Panc1 (cell line): ENCODE measurements at regions not wholly inside any gene's neighbourhood (a gene's known extent, or its start where the extent isn't known, plus 50 kb on each side); places are given as distances from the start of the nearest gene placed in this dataset.
"Not testable (repeated sequence)": the region's sequence is repeated elsewhere in the genome, so short reads cannot be mapped to it uniquely, and the experiment has no call there.

ENCODE experiments used
- POLR2AphosphoS5 ChIP-seq: IDR thresholded peaks from 2 replicates; pipeline ENCODE4 v1.6.1; 2012; ENCODE audit warnings: mild to moderate bottlenecking, low read depth, low read length, moderate library complexity
- SIN3A ChIP-seq: IDR thresholded peaks from 2 replicates; pipeline ENCODE4 v1.6.1; 2012; ENCODE audit warnings: low read depth, mild to moderate bottlenecking, low read length, moderate library complexity, borderline replicate concordance; ENCODE audit not compliant: insufficient read depth
- TCF7L2 ChIP-seq: IDR thresholded peaks from 2 replicates; pipeline ENCODE4 v1.6.1; 2011; ENCODE audit warnings: mild to moderate bottlenecking, low read depth, low read length, inconsistent platforms
- TF ChIP-seq, protein P1 (sequence below): fragments of 450-650 bp; IDR thresholded peaks from 2 replicates; pipeline ENCODE4 v1.5.1; 2017; ENCODE audit warnings: mild to moderate bottlenecking
- TF ChIP-seq, protein P2 (sequence below), 2 experiments: IDR thresholded peaks; 2 replicates each; pipeline ENCODE4 v1.6.1; 2011 to 2012; ENCODE audit warnings: low read depth in 2 of 2, control low read depth in 1 of 2, low read length in 1 of 2, mild to moderate bottlenecking in 1 of 2, moderate library complexity in 1 of 2; ENCODE audit not compliant: insufficient read depth in 1 of 2

- TF ChIP-seq, protein P1, sequence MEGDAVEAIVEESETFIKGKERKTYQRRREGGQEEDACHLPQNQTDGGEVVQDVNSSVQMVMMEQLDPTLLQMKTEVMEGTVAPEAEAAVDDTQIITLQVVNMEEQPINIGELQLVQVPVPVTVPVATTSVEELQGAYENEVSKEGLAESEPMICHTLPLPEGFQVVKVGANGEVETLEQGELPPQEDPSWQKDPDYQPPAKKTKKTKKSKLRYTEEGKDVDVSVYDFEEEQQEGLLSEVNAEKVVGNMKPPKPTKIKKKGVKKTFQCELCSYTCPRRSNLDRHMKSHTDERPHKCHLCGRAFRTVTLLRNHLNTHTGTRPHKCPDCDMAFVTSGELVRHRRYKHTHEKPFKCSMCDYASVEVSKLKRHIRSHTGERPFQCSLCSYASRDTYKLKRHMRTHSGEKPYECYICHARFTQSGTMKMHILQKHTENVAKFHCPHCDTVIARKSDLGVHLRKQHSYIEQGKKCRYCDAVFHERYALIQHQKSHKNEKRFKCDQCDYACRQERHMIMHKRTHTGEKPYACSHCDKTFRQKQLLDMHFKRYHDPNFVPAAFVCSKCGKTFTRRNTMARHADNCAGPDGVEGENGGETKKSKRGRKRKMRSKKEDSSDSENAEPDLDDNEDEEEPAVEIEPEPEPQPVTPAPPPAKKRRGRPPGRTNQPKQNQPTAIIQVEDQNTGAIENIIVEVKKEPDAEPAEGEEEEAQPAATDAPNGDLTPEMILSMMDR = not testable (repeated sequence)
- not testable (repeated sequence) for TF ChIP-seq SIN3A, POLR2AphosphoS5, TCF7L2
- TF ChIP-seq, protein P2, sequence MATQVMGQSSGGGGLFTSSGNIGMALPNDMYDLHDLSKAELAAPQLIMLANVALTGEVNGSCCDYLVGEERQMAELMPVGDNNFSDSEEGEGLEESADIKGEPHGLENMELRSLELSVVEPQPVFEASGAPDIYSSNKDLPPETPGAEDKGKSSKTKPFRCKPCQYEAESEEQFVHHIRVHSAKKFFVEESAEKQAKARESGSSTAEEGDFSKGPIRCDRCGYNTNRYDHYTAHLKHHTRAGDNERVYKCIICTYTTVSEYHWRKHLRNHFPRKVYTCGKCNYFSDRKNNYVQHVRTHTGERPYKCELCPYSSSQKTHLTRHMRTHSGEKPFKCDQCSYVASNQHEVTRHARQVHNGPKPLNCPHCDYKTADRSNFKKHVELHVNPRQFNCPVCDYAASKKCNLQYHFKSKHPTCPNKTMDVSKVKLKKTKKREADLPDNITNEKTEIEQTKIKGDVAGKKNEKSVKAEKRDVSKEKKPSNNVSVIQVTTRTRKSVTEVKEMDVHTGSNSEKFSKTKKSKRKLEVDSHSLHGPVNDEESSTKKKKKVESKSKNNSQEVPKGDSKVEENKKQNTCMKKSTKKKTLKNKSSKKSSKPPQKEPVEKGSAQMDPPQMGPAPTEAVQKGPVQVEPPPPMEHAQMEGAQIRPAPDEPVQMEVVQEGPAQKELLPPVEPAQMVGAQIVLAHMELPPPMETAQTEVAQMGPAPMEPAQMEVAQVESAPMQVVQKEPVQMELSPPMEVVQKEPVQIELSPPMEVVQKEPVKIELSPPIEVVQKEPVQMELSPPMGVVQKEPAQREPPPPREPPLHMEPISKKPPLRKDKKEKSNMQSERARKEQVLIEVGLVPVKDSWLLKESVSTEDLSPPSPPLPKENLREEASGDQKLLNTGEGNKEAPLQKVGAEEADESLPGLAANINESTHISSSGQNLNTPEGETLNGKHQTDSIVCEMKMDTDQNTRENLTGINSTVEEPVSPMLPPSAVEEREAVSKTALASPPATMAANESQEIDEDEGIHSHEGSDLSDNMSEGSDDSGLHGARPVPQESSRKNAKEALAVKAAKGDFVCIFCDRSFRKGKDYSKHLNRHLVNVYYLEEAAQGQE (IDR thresholded peaks at IDR 0.05; ENCODE audit: insufficient read depth in 1 of 2, low read depth in 2 of 2, low read length in 1 of 2) = not testable (repeated sequence)
These were observed 226.6 kb downstream of the ETAA1 start for GRCh38 chr2:67623741-67624140.
